Mesendoderm (in vitro differentiated cells): ENCODE measurements at regions not wholly inside any gene's neighbourhood (a gene's known extent, or its start where the extent isn't known, plus 50 kb on each side); places are given as distances from the start of the nearest gene placed in this dataset.
A peak's percentile ranks its signal among the peaks of the same experiment; 100 is the strongest.

Experiments used
- DNase-seq: peaks from one replicate; pipeline ENCODE4 v3.0.0; 2013
- H2AK5ac ChIP-seq: 2 replicates; pipeline ENCODE4 v1.6.1; 2013; ENCODE audit warnings: low read length, inconsistent platforms
- H2BK120ac ChIP-seq: 2 replicates; pipeline ENCODE4 v1.6.1; 2013; ENCODE audit warnings: low read depth, mild to moderate bottlenecking, low read length, moderate library complexity, mixed read lengths
- H2BK15ac ChIP-seq: replicated peaks from 2 replicates; pipeline ENCODE4 v1.6.1; 2013; ENCODE audit warnings: low read depth, mild to moderate bottlenecking, moderate library complexity
- H2BK5ac ChIP-seq: 2 replicates; pipeline ENCODE4 v1.6.1; 2013; ENCODE audit warnings: low read length, inconsistent platforms
- H3K18ac ChIP-seq: 2 replicates; pipeline ENCODE4 v1.6.1; 2013; ENCODE audit warnings: mild to moderate bottlenecking, low read length, mixed read lengths
- H3K23ac ChIP-seq: one replicate; pipeline ENCODE4 v1.6.1; 2013; ENCODE audit warnings: low read length
- H3K27ac ChIP-seq: 2 replicates; pipeline ENCODE4 v1.5.1; 2013; ENCODE audit warnings: low read depth, mild to moderate bottlenecking, inconsistent platforms, low read length, moderate library complexity
- H3K27me3 ChIP-seq: 2 replicates; pipeline ENCODE4 v1.6.1; 2013; ENCODE audit warnings: low read length, control low read depth, mild to moderate bottlenecking, inconsistent platforms; ENCODE audit not compliant: insufficient read depth, poor library complexity
- H3K36me3 ChIP-seq: 2 replicates; pipeline ENCODE4 v1.6.1; 2013; ENCODE audit warnings: low read length, inconsistent platforms; ENCODE audit not compliant: control insufficient read depth, insufficient read depth
- H3K4ac ChIP-seq: one replicate; pipeline ENCODE4 v1.6.1; 2013; ENCODE audit warnings: low read depth, mild to moderate bottlenecking, low read length, moderate library complexity
- H3K4me1 ChIP-seq: 2 replicates; pipeline ENCODE4 v1.6.1; 2013; ENCODE audit warnings: low read depth, low read length, inconsistent platforms; ENCODE audit not compliant: control insufficient read depth
- H3K4me2 ChIP-seq: 2 replicates; pipeline ENCODE4 v1.6.1; 2013; ENCODE audit warnings: low read length
- H3K4me3 ChIP-seq: 2 replicates; pipeline ENCODE4 v1.5.1; 2013; ENCODE audit warnings: mild to moderate bottlenecking, low read length
- H3K56ac ChIP-seq: one replicate; pipeline ENCODE4 v1.6.1; 2013; ENCODE audit warnings: low read length
- H3K79me1 ChIP-seq: 2 replicates; pipeline ENCODE4 v1.6.1; 2013; ENCODE audit warnings: low read length, inconsistent platforms
- H3K79me2 ChIP-seq: 2 replicates; pipeline ENCODE4 v1.6.1; 2013; ENCODE audit warnings: mild to moderate bottlenecking, low read length; ENCODE audit not compliant: control insufficient read depth, insufficient read depth
- H3K9ac ChIP-seq: 2 replicates; pipeline ENCODE4 v1.6.1; 2013; ENCODE audit warnings: low read length, inconsistent platforms
- H4K5ac ChIP-seq: one replicate; pipeline ENCODE4 v1.6.1; 2013; ENCODE audit warnings: low read length
- H4K8ac ChIP-seq: one replicate; pipeline ENCODE4 v1.6.1; 2013; ENCODE audit warnings: low read depth, mild to moderate bottlenecking, control low read depth, low read length, moderate library complexity
- WGBS: extraction: QIAGEN DNeasy Blood & Tissue Kit; methylation state at CpG from one replicate; pipeline ENCODE4 v1.1.7; 2013; ENCODE audit warnings: low lambda C conversion rate, missing lambda C conversion rate; ENCODE audit not compliant: insufficient coverage; ENCODE audit errors: extremely low coverage; 5-methylcytosine and 5-hydroxymethylcytosine counted together

DNA sequence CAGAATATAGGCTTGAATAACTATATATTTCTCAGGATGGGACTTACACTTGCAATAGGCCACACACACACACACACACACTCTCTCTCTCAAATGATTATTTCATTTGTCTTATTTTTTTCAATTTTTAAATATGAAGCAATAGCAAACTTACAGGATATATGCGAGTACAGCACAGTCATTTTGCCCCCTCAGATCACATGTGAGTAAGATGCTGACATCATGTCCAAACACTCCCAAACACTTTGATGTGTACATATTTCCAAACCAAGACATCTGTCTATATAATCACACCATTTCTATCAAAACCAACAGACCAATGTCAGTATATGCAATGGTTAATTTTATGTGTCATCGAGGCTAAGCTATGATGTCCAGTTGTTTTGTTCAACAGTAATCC is 1535.9 kb upstream of the FLRT2 start:
- H3K23ac ChIP-seq: no peak overlapping the region
- no peaks in the 10 kb centered on the region for H3K36me3 ChIP-seq
- no peak overlapping the region for H3K18ac ChIP-seq
- no peaks in the 10 kb centered on the region for H3K4me1 ChIP-seq
- WGBS: no CpG with 5 or more reads among the region's 2 CpGs
- no peak overlapping the region for H2BK15ac ChIP-seq
- no peak overlapping the region for H3K4me2 ChIP-seq
- no peak overlapping the region for H3K27ac ChIP-seq
- H2AK5ac ChIP-seq: no peak overlapping the region
- H3K9ac ChIP-seq: no peak overlapping the region
- H4K5ac ChIP-seq: no peak overlapping the region
- no peak overlapping the region for H2BK120ac ChIP-seq
- no peak for DNase-seq
- H4K8ac ChIP-seq: no peak overlapping the region
- H2BK5ac ChIP-seq: no peak overlapping the region
- no peak overlapping the region for H3K4ac ChIP-seq
- H3K56ac ChIP-seq: no peak overlapping the region
- H3K4me3 ChIP-seq: no peak overlapping the region
- no peaks in the 10 kb centered on the region for H3K79me1 ChIP-seq
- no peaks in the 10 kb centered on the region for H3K27me3 ChIP-seq
- H3K79me2 ChIP-seq: no peaks in the 10 kb centered on the region

DNA sequence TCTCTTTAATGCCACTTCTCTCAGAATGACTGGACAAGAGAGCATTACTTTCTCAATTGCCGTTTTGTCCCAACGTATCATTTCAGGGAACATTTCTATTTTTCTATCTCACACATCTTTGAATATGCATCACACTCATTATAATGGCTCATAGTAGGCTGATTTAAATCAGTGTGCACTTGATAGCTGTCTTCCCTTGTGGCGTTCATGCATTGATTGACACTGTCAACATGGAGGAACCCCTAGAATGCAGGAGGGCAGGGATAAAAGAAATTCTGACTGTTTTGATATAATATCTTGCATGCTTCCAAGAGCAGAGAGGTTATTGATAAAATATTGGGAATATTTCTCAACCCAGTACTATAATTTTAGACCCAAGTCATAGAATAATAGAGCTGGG is 1528.9 kb upstream of the FLRT2 start:
- DNase-seq: no peak
- Histone ChIP-seq H3K79me1 (no peaks in the 10 kb centered on the region), H2BK120ac (no peak overlapping the region), H3K4ac (no peak overlapping the region), H3K27ac (no peak overlapping the region), H3K56ac (no peak overlapping the region), H3K23ac (no peak overlapping the region), H4K5ac (no peak overlapping the region), H3K9ac (no peak overlapping the region), H2BK15ac (no peak overlapping the region), H3K4me3 (no peak overlapping the region), H3K79me2 (no peaks in the 10 kb centered on the region), H3K27me3 (no peaks in the 10 kb centered on the region), H3K36me3 (no peaks in the 10 kb centered on the region), H3K4me1 (no peaks in the 10 kb centered on the region), H3K18ac (no peak overlapping the region), H4K8ac (no peak overlapping the region), H2AK5ac (no peak overlapping the region), H3K4me2 (no peak overlapping the region), H2BK5ac (no peak overlapping the region)
- WGBS: no CpG with 5 or more reads among the region's 3 CpGs

DNA sequence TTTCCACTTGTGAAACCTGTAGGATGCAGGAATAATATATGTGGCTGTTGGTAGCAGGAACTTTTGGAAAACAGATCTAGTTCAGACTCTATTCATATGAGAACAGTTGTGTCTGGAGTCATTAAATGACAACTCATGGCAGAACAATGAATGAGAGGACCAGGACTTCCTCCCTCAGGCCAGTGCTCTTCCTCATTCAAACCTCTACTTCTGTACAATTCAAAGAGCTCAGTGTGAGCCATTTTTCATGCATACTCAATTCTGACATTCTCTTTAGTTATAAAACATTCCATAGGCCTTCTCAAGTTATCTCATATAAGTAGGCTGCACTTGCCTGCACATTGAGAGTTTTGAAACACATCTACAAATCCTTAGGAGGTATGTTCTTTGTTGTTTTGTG is 1526.6 kb upstream of the FLRT2 start:
- no peaks in the 10 kb centered on the region for H3K79me2 ChIP-seq
- H3K23ac ChIP-seq: no peak overlapping the region
- no peak overlapping the region for H2AK5ac ChIP-seq
- no peak overlapping the region for H2BK5ac ChIP-seq
- H3K27ac ChIP-seq: no peak overlapping the region
- H3K9ac ChIP-seq: no peak overlapping the region
- no peak overlapping the region for H3K18ac ChIP-seq
- H3K4me3 ChIP-seq: no peak overlapping the region
- no peak for DNase-seq
- no peaks in the 10 kb centered on the region for H3K36me3 ChIP-seq
- no peaks in the 10 kb centered on the region for H3K79me1 ChIP-seq
- no peaks in the 10 kb centered on the region for H3K27me3 ChIP-seq
- H2BK120ac ChIP-seq: no peak overlapping the region
- H3K4me2 ChIP-seq: no peak overlapping the region
- no peak overlapping the region for H3K4ac ChIP-seq
- H3K4me1 ChIP-seq: no peaks in the 10 kb centered on the region
- H2BK15ac ChIP-seq: no peak overlapping the region
- H4K8ac ChIP-seq: no peak overlapping the region
- no peak overlapping the region for H4K5ac ChIP-seq
- no peak overlapping the region for H3K56ac ChIP-seq

DNA sequence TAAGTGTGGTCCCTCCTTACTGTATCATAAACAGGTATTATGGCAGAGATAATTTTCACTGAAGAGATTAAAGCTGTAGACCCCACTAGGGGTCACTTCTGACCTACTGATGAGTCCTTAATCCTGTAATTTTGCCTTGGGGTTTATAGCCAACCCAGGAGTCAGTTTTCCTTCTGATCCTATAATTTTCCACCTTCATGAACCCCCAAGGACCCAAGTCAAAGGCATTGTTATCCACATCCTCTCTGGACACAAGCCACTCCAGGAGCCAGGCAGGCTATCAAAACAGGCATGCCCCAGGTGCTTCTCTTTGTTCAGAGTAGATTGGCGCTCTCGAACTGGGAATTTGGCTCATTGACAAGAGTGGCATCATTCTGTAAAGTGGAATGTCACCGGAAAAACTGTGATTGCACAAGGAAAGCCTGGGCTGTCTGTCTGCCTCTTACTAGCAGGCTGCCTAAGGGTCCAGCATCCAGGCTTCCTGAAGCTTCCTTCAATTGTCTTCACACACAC is 1523.2 kb upstream of the FLRT2 start:
- no peak overlapping the region for H2BK120ac ChIP-seq
- no peaks in the 10 kb centered on the region for H3K79me1 ChIP-seq
- H3K79me2 ChIP-seq: no peaks in the 10 kb centered on the region
- H3K4me3 ChIP-seq: no peak overlapping the region
- no peaks in the 10 kb centered on the region for H3K27me3 ChIP-seq
- H3K36me3 ChIP-seq: no peaks in the 10 kb centered on the region
- no peak overlapping the region for H2BK15ac ChIP-seq
- WGBS: no CpG with 5 or more reads among the region's 3 CpGs
- DNase-seq: peak; percentile 50
- no peak overlapping the region for H3K27ac ChIP-seq
- no peak overlapping the region for H3K56ac ChIP-seq
- no peak overlapping the region for H3K4me2 ChIP-seq
- H4K5ac ChIP-seq: no peak overlapping the region
- no peak overlapping the region for H2BK5ac ChIP-seq
- H3K4me1 ChIP-seq: no peaks in the 10 kb centered on the region
- no peak overlapping the region for H4K8ac ChIP-seq
- no peak overlapping the region for H2AK5ac ChIP-seq
- H3K23ac ChIP-seq: no peak overlapping the region
- H3K18ac ChIP-seq: no peak overlapping the region
- no peak overlapping the region for H3K9ac ChIP-seq
- H3K4ac ChIP-seq: no peak overlapping the region

DNA sequence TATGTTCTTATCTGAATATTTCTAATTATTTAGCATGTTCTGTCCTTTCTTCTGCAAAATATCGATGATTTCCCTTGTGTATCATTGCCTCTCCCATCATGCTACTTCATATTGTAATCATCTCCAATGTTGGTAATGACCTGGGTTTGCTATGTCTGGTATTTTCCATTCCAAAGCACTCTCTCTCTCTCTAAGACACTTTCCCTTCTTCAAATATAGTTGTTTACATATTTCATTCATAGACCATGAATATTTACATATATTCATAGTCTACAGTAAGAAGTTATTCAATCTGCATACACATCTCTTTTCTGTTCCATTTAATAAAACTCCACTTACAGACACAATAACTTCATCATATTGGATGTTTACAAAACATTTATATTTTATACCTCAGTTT is 1516.5 kb upstream of the FLRT2 start:
- no peaks in the 10 kb centered on the region for H3K79me1 ChIP-seq
- no peak overlapping the region for H3K4me2 ChIP-seq
- no peak overlapping the region for H2BK5ac ChIP-seq
- H3K4ac ChIP-seq: no peak overlapping the region
- H3K36me3 ChIP-seq: no peaks in the 10 kb centered on the region
- no peaks in the 10 kb centered on the region for H3K79me2 ChIP-seq
- WGBS: no CpG with 5 or more reads among the region's 1 CpG
- no peak overlapping the region for H4K5ac ChIP-seq
- no peak overlapping the region for H2BK120ac ChIP-seq
- H3K9ac ChIP-seq: no peak overlapping the region
- H3K4me3 ChIP-seq: no peak overlapping the region
- H3K4me1 ChIP-seq: no peaks in the 10 kb centered on the region
- H4K8ac ChIP-seq: no peak overlapping the region
- no peak overlapping the region for H2AK5ac ChIP-seq
- H3K18ac ChIP-seq: no peak overlapping the region
- no peak overlapping the region for H3K56ac ChIP-seq
- H3K27ac ChIP-seq: no peak overlapping the region
- H2BK15ac ChIP-seq: no peak overlapping the region
- H3K27me3 ChIP-seq: no peaks in the 10 kb centered on the region
- H3K23ac ChIP-seq: no peak overlapping the region
- DNase-seq: no peak

DNA sequence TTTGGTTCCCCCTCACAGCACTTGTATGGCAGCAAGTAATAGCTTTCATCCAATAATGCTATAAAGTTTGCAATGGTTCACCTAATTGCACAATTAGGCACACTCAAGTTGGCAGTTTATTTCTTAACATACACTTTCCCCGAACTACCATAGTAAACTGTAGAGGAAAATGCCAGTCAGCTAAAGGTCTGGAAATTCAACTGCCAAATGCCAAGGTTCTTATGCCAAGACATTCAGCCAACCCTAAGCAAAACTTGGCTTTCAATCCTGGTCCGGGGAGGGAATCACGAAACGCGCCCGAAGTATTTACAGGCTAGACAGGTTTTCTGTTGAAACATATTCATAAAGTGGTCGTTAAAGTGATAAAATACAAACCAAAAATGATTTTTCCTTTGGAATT is 1512.4 kb upstream of the FLRT2 start:
- no peak overlapping the region for H3K4me3 ChIP-seq

More for the DNA sequence above, 1512.4 kb upstream of the FLRT2 start:
- DNase-seq: no peak
- Histone ChIP-seq H4K5ac (no peak overlapping the region), H2BK5ac (no peak overlapping the region), H3K79me2 (no peaks in the 10 kb centered on the region), H4K8ac (no peak overlapping the region), H3K4me2 (no peak overlapping the region), H3K79me1 (no peaks in the 10 kb centered on the region), H3K18ac (no peak overlapping the region), H3K27me3 (no peaks in the 10 kb centered on the region), H2BK15ac (no peak overlapping the region), H3K23ac (no peak overlapping the region), H3K4ac (no peak overlapping the region), H3K4me1 (no peaks in the 10 kb centered on the region), H2BK120ac (no peak overlapping the region), H3K27ac (no peak overlapping the region), H2AK5ac (no peak overlapping the region), H3K56ac (no peak overlapping the region), H3K9ac (no peak overlapping the region), H3K36me3 (no peaks in the 10 kb centered on the region)
- WGBS: no CpG with 5 or more reads among the region's 7 CpGs
